HG02610 (cell line): ENCODE measurements at regions not wholly inside any gene's neighbourhood (a gene's known extent, or its start where the extent isn't known, plus 50 kb on each side); places are given as distances from the start of the nearest gene placed in this dataset.
"Not testable (repeated sequence)": the region's sequence is repeated elsewhere in the genome, so short reads cannot be mapped to it uniquely, and the experiment has no call there.

Source experiments
- ATAC-seq: cut with Tn5 transposase; IDR thresholded peaks from one replicate; pipeline ENCODE4 v1.9.1; 2021; ENCODE audit warnings: mild to moderate bottlenecking, moderate library complexity; ENCODE audit not compliant: unreplicated experiment

- no peak for ATAC-seq
Observed at GRCh38 chr4:18722748-18723191, 701.2 kb upstream of the LCORL start.

DNA sequence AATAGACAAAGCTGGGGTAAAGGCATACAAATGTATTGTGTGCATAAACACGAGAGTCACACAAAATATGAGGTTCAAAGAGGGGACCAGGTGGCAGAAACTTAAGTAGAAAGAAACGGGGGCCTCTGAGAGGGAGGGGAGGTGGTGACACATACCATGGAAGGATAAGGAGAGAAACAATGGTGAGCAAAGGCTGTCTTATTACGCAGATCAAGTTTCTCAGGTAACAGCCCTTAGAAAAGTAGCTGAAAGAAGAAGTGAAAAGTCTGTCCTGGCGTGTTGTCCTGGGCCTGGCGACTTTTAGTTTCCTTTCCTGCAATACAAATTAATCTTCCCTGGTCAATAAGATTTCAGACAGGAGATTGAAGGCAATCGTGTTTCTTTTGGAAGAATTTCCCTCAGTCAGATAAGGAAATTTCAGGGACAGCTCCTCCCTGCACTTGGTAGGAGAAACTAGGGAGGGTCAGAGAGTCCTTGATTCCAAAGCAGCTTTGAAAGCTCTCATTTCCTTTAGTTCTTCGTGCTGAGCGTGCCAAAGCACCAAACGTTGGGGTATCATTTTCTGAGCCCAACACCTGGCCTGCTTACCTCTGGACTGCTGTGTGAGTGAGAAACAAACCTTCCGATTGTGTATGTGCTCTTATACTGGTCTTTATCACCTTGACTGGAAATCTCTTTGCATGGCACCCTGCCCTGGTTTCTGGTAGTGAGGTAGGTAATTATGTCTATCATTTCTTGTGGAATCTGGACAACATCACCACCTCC, 676.7 kb upstream of the LCORL start:
- no peak for ATAC-seq

DNA sequence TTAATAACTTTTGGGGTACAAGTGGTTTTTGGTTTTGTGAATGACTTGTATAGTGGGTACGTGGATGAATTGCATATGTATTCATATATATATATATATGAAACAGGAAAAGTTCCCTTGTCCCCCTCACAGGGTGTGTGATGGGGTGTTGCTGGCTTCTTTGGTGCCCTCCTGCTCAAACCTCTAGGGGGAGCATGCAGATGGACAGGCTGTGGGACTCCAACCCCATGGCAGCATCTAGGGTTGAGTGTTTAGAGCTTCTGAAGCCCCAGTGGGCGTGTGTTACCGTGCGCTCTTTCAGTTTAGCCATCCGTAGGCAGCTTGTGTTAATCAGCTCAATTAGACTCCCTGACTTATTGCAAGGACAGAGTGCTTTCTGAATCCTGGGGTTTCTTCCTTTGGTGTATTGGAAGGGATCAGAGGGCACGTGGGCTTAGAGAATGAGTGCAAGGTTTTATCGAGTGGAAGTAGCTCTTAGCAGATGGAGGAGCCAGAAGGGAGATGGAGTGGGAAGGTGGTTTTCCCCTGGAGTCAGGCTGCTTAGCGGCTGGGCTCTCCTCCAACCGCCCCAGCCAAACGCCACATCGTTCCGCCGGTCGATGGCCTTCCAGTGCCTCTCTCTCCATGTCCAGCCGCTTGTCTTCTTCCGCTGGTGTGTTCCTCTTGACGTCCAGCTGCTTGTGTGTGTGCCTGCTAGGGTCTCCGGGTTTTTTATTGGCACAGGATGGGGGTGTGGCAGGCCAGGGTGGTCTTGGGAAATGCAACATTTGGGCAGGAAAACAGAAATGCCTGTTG, 674.4 kb upstream of the LCORL start:
- ATAC-seq = no peak

GRCh38 chr4:18691431-18692200, 670.1 kb upstream of the LCORL start:
- ATAC-seq = no peak

GRCh38 chr4:18690291-18690955, 668.9 kb upstream of the LCORL start:
- no peak for ATAC-seq

DNA sequence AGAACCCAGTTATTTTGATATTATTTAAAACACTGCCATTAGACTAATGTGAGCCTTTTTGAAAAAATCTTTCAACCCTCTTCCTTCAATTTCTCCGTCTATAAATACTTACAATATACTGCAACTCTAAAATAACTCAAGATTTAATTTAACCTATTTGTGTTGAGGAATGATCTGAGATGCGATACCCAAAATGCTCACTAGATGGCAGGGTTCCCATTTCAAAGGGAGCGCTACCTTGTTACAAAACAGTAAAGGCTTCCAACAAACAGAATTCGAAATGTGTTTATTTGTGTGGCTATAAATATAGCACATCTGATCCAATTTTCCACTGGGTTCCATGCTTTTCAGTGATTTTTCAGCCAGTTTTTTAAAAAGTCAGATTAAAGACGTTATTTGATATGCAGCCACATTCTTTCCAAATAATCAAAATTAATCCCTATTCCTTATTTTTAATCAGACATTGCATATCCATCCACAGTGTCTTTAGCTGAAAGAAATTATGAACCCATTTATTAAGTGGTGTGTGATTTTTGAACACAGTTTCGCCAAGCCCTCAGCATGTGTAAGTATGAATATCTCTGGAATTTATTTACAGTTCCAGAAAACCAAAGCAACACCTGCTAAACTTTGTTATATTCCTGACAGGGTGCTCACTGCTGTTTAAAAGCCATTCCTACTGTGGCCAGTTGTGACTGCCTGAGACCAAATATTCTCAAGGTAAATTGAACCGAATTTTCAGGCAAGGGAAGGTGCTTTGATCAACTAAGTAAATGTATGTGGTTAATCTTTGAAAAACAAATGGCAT, 668.0 kb upstream of the LCORL start:
- peak; percentile 57 for ATAC-seq

GRCh38 chr4:18688351-18688750, 666.8 kb upstream of the LCORL start:
- ATAC-seq = not testable (repeated sequence)

- no peak for ATAC-seq
Observed at GRCh38 chr4:18686338-18687037, 664.9 kb upstream of the LCORL start.

DNA sequence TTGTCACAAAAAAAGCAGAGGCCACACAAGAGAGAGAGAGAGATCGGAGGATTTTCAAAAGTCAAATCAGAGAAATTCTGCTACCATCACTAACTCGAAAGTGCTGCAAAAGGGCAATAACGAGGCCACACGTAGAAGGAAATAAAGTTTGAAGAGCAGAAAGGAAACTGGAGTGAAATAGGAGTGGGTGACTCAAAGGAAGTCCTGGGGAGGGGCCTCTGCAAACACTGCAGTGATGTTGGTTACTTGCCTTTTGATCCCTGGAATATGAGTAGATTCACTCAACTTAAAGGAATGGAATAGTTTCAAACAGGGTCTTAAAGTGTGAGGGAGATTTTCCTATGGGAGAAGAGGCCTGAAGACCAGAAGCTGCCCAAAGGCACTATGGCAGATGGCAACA, 663.4 kb upstream of the LCORL start:
- no peak for ATAC-seq

GRCh38 chr4:18676526-18676915, 655.0 kb upstream of the LCORL start:
- ATAC-seq = no peak

GRCh38 chr4:18675586-18676525, 654.3 kb upstream of the LCORL start:
- no peak for ATAC-seq

DNA sequence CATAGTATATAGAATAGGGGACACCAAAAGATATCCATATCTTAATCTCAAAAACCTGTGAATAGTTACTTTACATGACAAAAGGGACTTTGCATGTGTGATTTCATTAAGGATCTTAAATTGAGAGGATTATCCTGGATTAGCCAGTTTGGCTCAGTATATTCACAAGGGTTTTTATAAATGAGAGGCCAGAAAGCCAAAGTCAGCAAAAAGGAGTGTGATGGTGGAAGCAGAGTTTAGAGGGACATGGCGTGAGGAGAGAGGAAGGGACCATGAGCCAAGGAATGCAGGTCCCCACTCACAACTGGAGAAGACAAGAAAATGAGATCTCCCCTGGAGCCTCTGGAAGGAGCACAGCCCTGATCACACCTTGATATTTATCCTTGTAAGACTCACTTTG, 648.5 kb upstream of the LCORL start:
- no peak for ATAC-seq

GRCh38 chr4:18669390-18669789, 647.8 kb upstream of the LCORL start:
- ATAC-seq = no peak

GRCh38 chr4:18666322-18666721, 644.8 kb upstream of the LCORL start:
- no peak for ATAC-seq

DNA sequence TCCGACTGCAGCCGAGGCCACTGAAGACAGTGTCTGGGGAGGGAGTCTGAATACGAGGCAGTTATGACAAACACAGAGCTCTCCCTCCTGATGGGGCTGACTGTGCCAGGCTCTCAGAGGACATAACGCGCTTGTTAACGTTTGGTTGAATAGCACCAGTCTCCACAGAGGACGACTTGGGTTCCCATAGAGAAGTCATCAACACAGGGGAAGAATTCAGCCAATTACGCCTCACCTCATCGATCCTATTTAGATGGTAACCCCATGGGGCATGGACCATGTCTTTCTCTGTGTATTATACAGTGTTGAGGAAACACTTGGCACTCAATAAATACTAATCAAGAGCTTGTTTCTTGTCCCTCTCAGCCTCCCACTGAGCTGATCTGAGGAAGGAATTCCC, 642.6 kb upstream of the LCORL start:
- no peak for ATAC-seq

DNA sequence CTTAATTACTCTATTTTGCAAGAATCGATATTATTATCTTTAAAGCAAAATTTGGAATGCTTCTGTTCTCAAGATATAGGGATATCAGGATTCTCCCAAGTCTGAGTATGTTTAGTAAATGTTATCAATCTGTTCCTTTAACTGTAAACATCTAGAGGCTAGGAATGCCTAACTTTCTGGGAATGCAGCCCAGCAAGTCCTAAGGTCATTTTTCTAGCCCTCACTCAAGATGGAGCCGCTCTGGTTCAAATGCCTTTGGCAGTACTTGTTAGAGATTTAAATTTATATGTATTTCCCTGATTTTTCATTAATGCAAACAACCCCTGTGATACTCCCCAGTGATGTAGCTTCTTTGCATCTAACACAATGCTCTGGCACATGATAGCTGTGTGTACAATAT, 623.8 kb upstream of the LCORL start:
- no peak for ATAC-seq

- ATAC-seq = no peak
Observed at GRCh38 chr4:18641334-18641733, 619.8 kb upstream of the LCORL start.

DNA sequence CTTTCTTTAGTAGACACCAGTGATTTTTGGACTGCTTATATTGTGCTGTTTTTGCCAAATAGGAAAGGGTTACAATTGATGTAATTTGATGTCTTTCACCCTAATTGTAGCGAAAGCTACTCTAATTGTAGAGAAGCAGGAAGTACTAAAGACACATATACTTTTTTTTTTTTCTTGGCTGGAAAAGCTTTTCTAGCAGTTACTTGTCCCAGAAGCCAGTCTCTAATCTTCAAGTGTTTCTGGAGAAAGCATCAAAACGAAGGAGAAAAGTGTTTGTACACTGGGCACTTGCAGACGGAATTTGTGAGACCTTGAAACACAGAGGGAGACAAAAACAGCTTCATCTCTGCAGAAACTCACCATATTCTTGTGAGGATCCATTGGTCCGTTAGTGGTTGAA, 616.5 kb upstream of the LCORL start:
- no peak for ATAC-seq
